Lower lobe of right lung (tissue), 2 donors: ENCODE measurements at regions not wholly inside any gene's neighbourhood (a gene's known extent, or its start where the extent isn't known, plus 50 kb on each side); places are given as distances from the start of the nearest gene placed in this dataset.
A peak's percentile ranks its signal among the peaks of the same experiment; 100 is the strongest.

Experiments
- ATAC-seq, 2 donors: fragments of 200-7000 bp; cut with Tn5 transposase; one replicate each; pipeline ENCODE4 v1.9.1; 2020 to 2022; ENCODE audit warnings: mild to moderate bottlenecking in 2 of 2, moderate library complexity in 2 of 2
- DNase-seq: peaks from one replicate; pipeline ENCODE4 v3.0.0-alpha.2; 2020
- H3K27ac ChIP-seq: fragments of 200-600 bp; one replicate; pipeline ENCODE4 v1.8.0; 2022
- H3K27me3 ChIP-seq: fragments of 200-600 bp; one replicate; pipeline ENCODE4 v1.8.0; 2022; ENCODE audit warnings: low read depth
- H3K36me3 ChIP-seq: fragments of 200-600 bp; one replicate; pipeline ENCODE4 v1.8.0; 2022; ENCODE audit warnings: mild to moderate bottlenecking
- H3K4me1 ChIP-seq: fragments of 200-600 bp; one replicate; pipeline ENCODE4 v1.8.0; 2022
- H3K4me3 ChIP-seq: fragments of 200-600 bp; one replicate; pipeline ENCODE4 v1.8.0; 2022; ENCODE audit warnings: mild to moderate bottlenecking
- H3K9me3 ChIP-seq: fragments of 200-600 bp; one replicate; pipeline ENCODE4 v1.8.0; 2022
- CTCF ChIP-seq: fragments of 200-600 bp; IDR thresholded peaks from one replicate; pipeline ENCODE4 v1.8.0; 2022; ENCODE audit warnings: antibody characterized with exemption, mild to moderate bottlenecking
- intact Hi-C: fragments of 100-400 bp; cut with DNase I; formaldehyde crosslinking; loops from one replicate; pipeline ENCODE4 v1.11.0; 2022
- donor health status: DM: no; HTN: yes; CAD: no; lungs with severe emphysema.

- H3K36me3 ChIP-seq, result no peaks in the 10 kb centered on the region
- no peak overlapping the region for H3K4me3 ChIP-seq
- no peak for TF ChIP-seq CTCF
- no peaks in the 10 kb centered on the region for H3K9me3 ChIP-seq
- intact Hi-C loops, result no loop called here
- ATAC-seq (peak; percentile 28 to 49), DNase-seq (peak; percentile 42)
- no peak overlapping the region for H3K27ac ChIP-seq
- peaks cover 5% of the 10 kb centered on the region for H3K27me3 ChIP-seq
- peaks cover 2% of the 10 kb centered on the region for H3K4me1 ChIP-seq
Observed at GRCh38 chr21:43306911-43307676, 119.8 kb downstream of the SIK1 start.

GRCh38 chr21:43306391-43306790, 120.5 kb downstream of the SIK1 start:
- DNase-seq (peak; percentile 30), ATAC-seq (no peak)
- no peak overlapping the region for H3K4me3 ChIP-seq
- no peaks in the 10 kb centered on the region for H3K4me1 ChIP-seq
- no peaks in the 10 kb centered on the region for H3K9me3 ChIP-seq
- H3K27me3 ChIP-seq, result peaks cover 5% of the 10 kb centered on the region
- no peak for TF ChIP-seq CTCF
- no peak overlapping the region for H3K27ac ChIP-seq
- intact Hi-C loops, result no loop called here
- H3K36me3 ChIP-seq, result no peaks in the 10 kb centered on the region

GRCh38 chr21:43305811-43306311, 121.1 kb downstream of the SIK1 start:
- Histone ChIP-seq H3K4me1 (no peaks in the 10 kb centered on the region), H3K36me3 (no peaks in the 10 kb centered on the region), H3K27me3 (peaks cover 5% of the 10 kb centered on the region), H3K9me3 (no peaks in the 10 kb centered on the region), H3K27ac (no peak overlapping the region), H3K4me3 (no peak overlapping the region)
- ATAC-seq (no peak), DNase-seq (peak; percentile 42)
- TF ChIP-seq CTCF, result no peak
- intact Hi-C loops, result no loop called here

GRCh38 chr21:43305336-43305665, 121.6 kb downstream of the SIK1 start:
- DNase-seq (no peak), ATAC-seq (no peak)
- Histone ChIP-seq H3K27ac (no peak overlapping the region), H3K4me1 (no peaks in the 10 kb centered on the region), H3K27me3 (peaks cover 5% of the 10 kb centered on the region), H3K4me3 (no peak overlapping the region), H3K9me3 (no peaks in the 10 kb centered on the region), H3K36me3 (no peaks in the 10 kb centered on the region)
- intact Hi-C loops, result no loop called here
- TF ChIP-seq CTCF, result no peak

- no peak overlapping the region for H3K27ac ChIP-seq
- peaks cover 5% of the 10 kb centered on the region for H3K27me3 ChIP-seq
- H3K36me3 ChIP-seq, result no peaks in the 10 kb centered on the region
- ATAC-seq (no peak), DNase-seq (no peak)
- H3K4me1 ChIP-seq, result peaks cover 4% of the 10 kb centered on the region
- H3K9me3 ChIP-seq, result no peaks in the 10 kb centered on the region
- no peak for TF ChIP-seq CTCF
- no peak overlapping the region for H3K4me3 ChIP-seq
- intact Hi-C loops, result no loop called here
Observed at GRCh38 chr21:43304621-43305335, 122.2 kb downstream of the SIK1 start.
